A549 (cell line): ENCODE measurements at regions not wholly inside any gene's neighbourhood (a gene's known extent, or its start where the extent isn't known, plus 50 kb on each side); places are given as distances from the start of the nearest gene placed in this dataset.

Experiments
- HEYL ChIP-seq: fragments of 250-450 bp; sonication (Bioruptor Pico); IDR thresholded peaks from 2 replicates; pipeline ENCODE4 v1.8.0; 2021; ENCODE audit warnings: mild to moderate bottlenecking, moderate library complexity
- PHF8 ChIP-seq: fragments of 200-600 bp; sonication (generic); IDR thresholded peaks from 2 replicates; pipeline ENCODE4 v1.6.1; 2016; ENCODE audit warnings: low read depth, mild to moderate bottlenecking, antibody characterized with exemption, moderate library complexity, borderline replicate concordance
- RAD21 ChIP-seq, 2 experiments: fragments of >200 bp in 1 of 2; sonication (Bioruptor Twin) in 1 of 2; formaldehyde crosslinking in 1 of 2; IDR thresholded peaks in 1 of 2; conservative IDR thresholded peaks in 1 of 2; 2 replicates in 1 of 2; 3 replicates in 1 of 2; pipeline ENCODE4 v1.6.1; 2012 to 2018; ENCODE audit warnings: inconsistent platforms in 1 of 2
- TF ChIP-seq, protein P1 (sequence below): fragments of >200 bp; sonication (Bioruptor Twin); formaldehyde crosslinking; IDR thresholded peaks from 3 replicates; pipeline ENCODE4 v1.5.1; 2016

DNA sequence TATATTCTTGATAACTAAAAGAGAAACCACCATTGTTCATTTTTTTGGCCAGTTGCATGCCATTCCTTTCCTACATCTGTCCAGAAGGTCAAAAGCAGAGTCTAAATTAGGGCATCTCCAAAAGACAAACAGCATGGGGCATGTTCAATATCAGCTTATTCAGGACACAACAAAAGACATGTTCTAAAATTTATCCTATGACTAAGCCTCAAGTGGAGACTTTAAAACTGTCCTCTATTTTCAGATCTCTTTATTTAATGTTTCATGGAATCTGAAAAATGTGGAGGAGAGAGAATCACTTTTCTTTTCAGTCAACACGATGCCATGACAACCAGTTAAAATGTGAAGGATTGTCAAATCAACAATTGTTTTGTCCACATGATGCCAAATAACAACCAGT is 303.4 kb upstream of the PRMT6 start:
- TF ChIP-seq, protein P1, sequence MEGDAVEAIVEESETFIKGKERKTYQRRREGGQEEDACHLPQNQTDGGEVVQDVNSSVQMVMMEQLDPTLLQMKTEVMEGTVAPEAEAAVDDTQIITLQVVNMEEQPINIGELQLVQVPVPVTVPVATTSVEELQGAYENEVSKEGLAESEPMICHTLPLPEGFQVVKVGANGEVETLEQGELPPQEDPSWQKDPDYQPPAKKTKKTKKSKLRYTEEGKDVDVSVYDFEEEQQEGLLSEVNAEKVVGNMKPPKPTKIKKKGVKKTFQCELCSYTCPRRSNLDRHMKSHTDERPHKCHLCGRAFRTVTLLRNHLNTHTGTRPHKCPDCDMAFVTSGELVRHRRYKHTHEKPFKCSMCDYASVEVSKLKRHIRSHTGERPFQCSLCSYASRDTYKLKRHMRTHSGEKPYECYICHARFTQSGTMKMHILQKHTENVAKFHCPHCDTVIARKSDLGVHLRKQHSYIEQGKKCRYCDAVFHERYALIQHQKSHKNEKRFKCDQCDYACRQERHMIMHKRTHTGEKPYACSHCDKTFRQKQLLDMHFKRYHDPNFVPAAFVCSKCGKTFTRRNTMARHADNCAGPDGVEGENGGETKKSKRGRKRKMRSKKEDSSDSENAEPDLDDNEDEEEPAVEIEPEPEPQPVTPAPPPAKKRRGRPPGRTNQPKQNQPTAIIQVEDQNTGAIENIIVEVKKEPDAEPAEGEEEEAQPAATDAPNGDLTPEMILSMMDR = no peak
- TF ChIP-seq PHF8 = no peak
- TF ChIP-seq RAD21 (conservative IDR thresholded peaks at IDR 0.05 in 1 of 2, IDR thresholded peaks at IDR 0.05 in 1 of 2) = no peak
- TF ChIP-seq HEYL (CRISPR knock-in tag) = no peak
